GM10266 (cell line): ENCODE measurements at regions not wholly inside any gene's neighbourhood (a gene's known extent, or its start where the extent isn't known, plus 50 kb on each side); places are given as distances from the start of the nearest gene placed in this dataset.

ENCODE experiments used
- DNase-seq: peaks from one replicate; pipeline ENCODE4 v3.0.0; 2012; ENCODE audit errors: extremely low spot score
- CTCF ChIP-seq: IDR thresholded peaks from 2 replicates; pipeline ENCODE4 v1.5.1; 2012; ENCODE audit warnings: mild to moderate bottlenecking, low read depth; ENCODE audit not compliant: control insufficient read depth, insufficient read depth; ENCODE audit errors: missing control alignments

- DNase-seq = no peak
- TF ChIP-seq CTCF = no peak
Observed at GRCh38 chr19:32104153-32104849, 241.1 kb upstream of the ZNF507 start.

- TF ChIP-seq CTCF = no peak
- DNase-seq = no peak
Observed at GRCh38 chr19:32104850-32105235, 240.6 kb upstream of the ZNF507 start.

- DNase-seq = no peak
- no peak for TF ChIP-seq CTCF
Observed at GRCh38 chr19:32105527-32106310, 239.7 kb upstream of the ZNF507 start.

- no peak for TF ChIP-seq CTCF
- no peak for DNase-seq
Observed at GRCh38 chr19:32122258-32122657, 223.2 kb upstream of the ZNF507 start.

GRCh38 chr19:32123355-32123940 is 222.0 kb upstream of the ZNF507 start:
- DNase-seq = no peak
- no peak for TF ChIP-seq CTCF

GRCh38 chr19:32124585-32124984 is 220.8 kb upstream of the ZNF507 start:
- TF ChIP-seq CTCF = no peak
- no peak for DNase-seq

- no peak for TF ChIP-seq CTCF
- no peak for DNase-seq
Observed at GRCh38 chr19:32129141-32129540, 216.3 kb upstream of the ZNF507 start.
